GM23338 (cell line): ENCODE measurements at regions not wholly inside any gene's neighbourhood (a gene's known extent, or its start where the extent isn't known, plus 50 kb on each side); places are given as distances from the start of the nearest gene placed in this dataset.

Source experiments
- ATAC-seq: fragments of 200-7000 bp; cut with Tn5 transposase; 3 replicates; pipeline ENCODE4 v1.9.1; 2020
- DNase-seq: peaks from one replicate; pipeline ENCODE4 v3.0.0-alpha.2; 2015; ENCODE audit warnings: low spot score
- H2AFZ ChIP-seq: fragments of 200-600 bp; sonication (generic); 2 replicates; pipeline ENCODE4 v1.8.0; 2016; ENCODE audit warnings: antibody characterized with exemption, mild to moderate bottlenecking, moderate library complexity
- H3F3A ChIP-seq: fragments of 200-600 bp; sonication (generic); replicated peaks from 2 replicates; pipeline ENCODE4 v1.8.0; 2017; ENCODE audit warnings: antibody characterized with exemption, mixed run types, low read depth
- H3K27ac ChIP-seq: fragments of 200-600 bp; sonication (generic); 2 replicates; pipeline ENCODE4 v1.6.1; 2016; ENCODE audit warnings: low read depth
- H3K27me3 ChIP-seq: fragments of 200-600 bp; sonication (generic); 2 replicates; pipeline ENCODE4 v1.8.0; 2016; ENCODE audit warnings: mild to moderate bottlenecking, mixed run types, moderate library complexity; ENCODE audit not compliant: insufficient read depth
- H3K36me3 ChIP-seq: fragments of 200-600 bp; sonication (generic); 2 replicates; pipeline ENCODE4 v1.8.0; 2016; ENCODE audit warnings: mild to moderate bottlenecking; ENCODE audit not compliant: insufficient read depth
- H3K4me1 ChIP-seq: fragments of 200-600 bp; sonication (generic); 2 replicates; pipeline ENCODE4 v1.8.0; 2016; ENCODE audit warnings: mild to moderate bottlenecking, moderate library complexity; ENCODE audit not compliant: insufficient read depth
- H3K4me2 ChIP-seq: fragments of 200-600 bp; sonication (generic); 2 replicates; pipeline ENCODE4 v1.7.1; 2017; ENCODE audit warnings: mixed run types
- H3K4me3 ChIP-seq: fragments of 200-600 bp; sonication (generic); 2 replicates; pipeline ENCODE4 v1.6.1; 2016; ENCODE audit warnings: mixed run types
- H3K79me2 ChIP-seq: fragments of 200-600 bp; sonication (generic); replicated peaks from 2 replicates; pipeline ENCODE4 v1.8.0; 2017; ENCODE audit warnings: mild to moderate bottlenecking; ENCODE audit not compliant: insufficient read depth
- H3K9me2 ChIP-seq: fragments of 200-600 bp; sonication (generic); 2 replicates; pipeline ENCODE4 v1.8.0; 2017; ENCODE audit not compliant: insufficient read depth
- H4K20me1 ChIP-seq: fragments of 200-600 bp; sonication (generic); replicated peaks from 2 replicates; pipeline ENCODE4 v1.8.0; 2017; ENCODE audit warnings: mild to moderate bottlenecking; ENCODE audit not compliant: insufficient read depth
- H3K27ac Mint-ChIP-seq: 2 replicates; pipeline ENCODE4 v1.8.0; 2020; ENCODE audit warnings: inconsistent platforms, mild to moderate bottlenecking, moderate library complexity, mixed read lengths
- H3K27me3 Mint-ChIP-seq: 3 replicates; pipeline ENCODE4 v1.8.0; 2022; ENCODE audit warnings: low read depth, mild to moderate bottlenecking, moderate library complexity, mixed read lengths, inconsistent platforms; ENCODE audit not compliant: insufficient read depth, poor library complexity
- H3K36me3 Mint-ChIP-seq: 3 replicates; pipeline ENCODE4 v1.8.0; 2021; ENCODE audit warnings: low read depth, mild to moderate bottlenecking, inconsistent platforms, moderate library complexity, mixed read lengths
- H3K4me1 Mint-ChIP-seq: 3 replicates; pipeline ENCODE4 v1.8.0; 2020; ENCODE audit warnings: mild to moderate bottlenecking, inconsistent platforms, mixed read lengths
- H3K4me3 Mint-ChIP-seq: 3 replicates; pipeline ENCODE4 v1.8.0; 2021; ENCODE audit warnings: moderate library complexity, mild to moderate bottlenecking, inconsistent platforms, mixed read lengths
- H3K9me3 Mint-ChIP-seq: 3 replicates; pipeline ENCODE4 v1.8.0; 2020; ENCODE audit warnings: moderate library complexity, mild to moderate bottlenecking, inconsistent platforms, mixed read lengths
- CREB1 ChIP-seq: fragments of 250-450 bp; sonication (Bioruptor Pico); IDR thresholded peaks from 2 replicates; pipeline ENCODE4 v1.5.0; 2020; ENCODE audit warnings: low read depth, mild to moderate bottlenecking, moderate library complexity
- CTCF ChIP-seq, 2 experiments: fragments of 200-600 bp in 1 of 2; sonication (generic) in 1 of 2; conservative IDR thresholded peaks; 2 replicates each; pipeline versions ENCODE4 v1.5.1 to v1.6.1; 2016 to 2017; ENCODE audit warnings: antibody characterized with exemption in 2 of 2, low read depth in 2 of 2, mild to moderate bottlenecking in 2 of 2, moderate library complexity in 1 of 2
- EZH2 ChIP-seq: fragments of 200-600 bp; sonication (generic); IDR thresholded peaks from one replicate; pipeline ENCODE4 v1.8.0; 2017; ENCODE audit warnings: antibody characterized with exemption, mild to moderate bottlenecking, low read depth; ENCODE audit not compliant: unreplicated experiment
- EZH2phosphoT487 ChIP-seq: fragments of 200-600 bp; sonication (generic); IDR thresholded peaks from one replicate; pipeline ENCODE4 v1.8.1; 2018; ENCODE audit warnings: antibody characterized with exemption; ENCODE audit not compliant: unreplicated experiment
- NANOG ChIP-seq: IDR thresholded peaks from 2 replicates; pipeline ENCODE4 v1.6.1; 2016; ENCODE audit warnings: antibody characterized with exemption, borderline replicate concordance
- POLR2AphosphoS5 ChIP-seq: IDR thresholded peaks from 2 replicates; pipeline ENCODE4 v1.6.1; 2016; ENCODE audit warnings: antibody characterized with exemption, low read depth
- REST ChIP-seq: IDR thresholded peaks from one replicate; pipeline ENCODE4 v1.6.1; 2018; ENCODE audit warnings: antibody characterized with exemption; ENCODE audit not compliant: unreplicated experiment
- TF ChIP-seq, protein P1 (sequence below): fragments of 250-450 bp; sonication (Bioruptor Pico); IDR thresholded peaks from 2 replicates; pipeline ENCODE4 v1.5.0; 2020; ENCODE audit warnings: mild to moderate bottlenecking, moderate library complexity
- TF ChIP-seq, protein P2 (sequence below): IDR thresholded peaks from 2 replicates; pipeline ENCODE4 v1.6.1; 2016; ENCODE audit warnings: antibody characterized with exemption

DNA sequence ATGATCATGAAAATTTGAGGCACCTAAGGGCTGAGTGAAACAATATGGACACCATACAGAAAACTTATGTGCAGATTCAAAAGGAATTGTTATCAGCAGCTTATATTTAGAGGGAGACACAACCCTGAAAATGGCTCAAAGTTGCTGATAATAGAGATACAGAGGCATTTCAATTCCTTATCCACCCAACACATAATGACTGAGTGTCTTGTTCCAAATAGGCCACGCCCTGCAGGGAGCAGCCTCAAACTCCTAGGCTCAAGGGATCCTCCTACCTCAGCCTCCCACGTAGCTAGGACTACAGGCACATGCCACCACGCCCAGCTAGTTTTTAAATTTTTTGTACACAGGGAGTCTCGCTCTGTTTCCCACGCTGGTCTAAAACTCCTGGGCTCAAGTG, 79.0 kb downstream of the LBH start:
- ATAC-seq, result no peak
- H3K27ac Mint-ChIP-seq, result no peak overlapping the region
- Histone ChIP-seq H3K36me3 (no peaks in the 10 kb centered on the region), H3K4me2 (no peak overlapping the region), H3K9me2 (0 out of 2 replicates have a peak, but pooled peaks cover 3% of the 10 kb centered on the region), H3K27ac (no peak overlapping the region), H3K27me3 (no peaks in the 10 kb centered on the region), H3F3A (no peaks in the 10 kb centered on the region), H4K20me1 (no peaks in the 10 kb centered on the region), H3K79me2 (no peaks in the 10 kb centered on the region), H2AFZ (no peak overlapping the region), H3K4me3 (no peak overlapping the region), H3K4me1 (no peaks in the 10 kb centered on the region)
- no peaks in the 10 kb centered on the region; the same call in 2 of the 3 replicates for H3K4me1 Mint-ChIP-seq
- no peaks in the 10 kb centered on the region for H3K27me3 Mint-ChIP-seq
- H3K9me3 Mint-ChIP-seq, result no peaks in the 10 kb centered on the region
- no peak for TF ChIP-seq CTCF (conservative IDR thresholded peaks at IDR 0.05; ENCODE audit: low read depth in 2 of 2)
- TF ChIP-seq CREB1 (CRISPR knock-in tag), result no peak
- no peak for TF ChIP-seq NANOG
- no peak for TF ChIP-seq POLR2AphosphoS5
- no peak for TF ChIP-seq EZH2phosphoT487
- TF ChIP-seq EZH2, result no peak
- no peak for DNase-seq
- H3K36me3 Mint-ChIP-seq, result no peaks in the 10 kb centered on the region
- H3K4me3 Mint-ChIP-seq, result no peak overlapping the region

DNA sequence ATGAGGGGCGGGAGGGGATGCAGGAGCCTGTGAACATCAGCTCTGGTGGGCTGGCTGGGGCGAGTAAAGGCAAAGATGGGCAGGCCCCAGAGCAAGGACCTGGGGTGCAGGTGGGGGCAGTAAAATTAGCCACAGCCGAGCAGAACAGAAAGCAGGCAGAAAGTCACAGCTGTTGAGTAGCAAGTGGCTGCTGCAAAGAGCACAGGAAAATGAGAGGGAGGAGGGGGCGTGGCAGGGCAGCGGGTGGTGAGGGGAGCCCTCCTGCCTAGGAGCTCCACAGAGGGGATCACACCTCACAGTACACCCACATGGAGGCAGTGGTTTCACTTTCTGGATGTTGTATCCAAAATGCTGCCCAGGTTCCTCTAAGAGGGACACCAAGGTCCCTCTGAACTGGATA, 79.6 kb downstream of the LBH start:
- DNase-seq, result no peak
- 0 out of 2 replicates have a peak, but pooled peaks cover 3% of the 10 kb centered on the region for H3K9me2 ChIP-seq
- H3K27me3 ChIP-seq, result no peaks in the 10 kb centered on the region
- no peaks in the 10 kb centered on the region for H4K20me1 ChIP-seq
- H2AFZ ChIP-seq, result 0 out of 2 replicates have a peak overlapping the region, but pooled peaks have one; percentile 23
- no peaks in the 10 kb centered on the region for H3K36me3 ChIP-seq
- H3K27ac ChIP-seq, result no peak overlapping the region
- H3K4me3 ChIP-seq, result no peak overlapping the region
- Mint-ChIP-seq H3K27ac (no peak overlapping the region), H3K9me3 (no peaks in the 10 kb centered on the region), H3K4me3 (no peak overlapping the region), H3K4me1 (no peaks in the 10 kb centered on the region; the same call in 2 of the 3 replicates), H3K27me3 (no peaks in the 10 kb centered on the region), H3K36me3 (no peaks in the 10 kb centered on the region)
- no peaks in the 10 kb centered on the region for H3K4me1 ChIP-seq
- ATAC-seq, result peak; percentile 48; the same call in 1 of the 3 replicates
- H3F3A ChIP-seq, result no peaks in the 10 kb centered on the region
- H3K79me2 ChIP-seq, result no peaks in the 10 kb centered on the region
- H3K4me2 ChIP-seq, result no peak overlapping the region
- no peak for TF ChIP-seq EZH2phosphoT487
- TF ChIP-seq, protein P1, sequence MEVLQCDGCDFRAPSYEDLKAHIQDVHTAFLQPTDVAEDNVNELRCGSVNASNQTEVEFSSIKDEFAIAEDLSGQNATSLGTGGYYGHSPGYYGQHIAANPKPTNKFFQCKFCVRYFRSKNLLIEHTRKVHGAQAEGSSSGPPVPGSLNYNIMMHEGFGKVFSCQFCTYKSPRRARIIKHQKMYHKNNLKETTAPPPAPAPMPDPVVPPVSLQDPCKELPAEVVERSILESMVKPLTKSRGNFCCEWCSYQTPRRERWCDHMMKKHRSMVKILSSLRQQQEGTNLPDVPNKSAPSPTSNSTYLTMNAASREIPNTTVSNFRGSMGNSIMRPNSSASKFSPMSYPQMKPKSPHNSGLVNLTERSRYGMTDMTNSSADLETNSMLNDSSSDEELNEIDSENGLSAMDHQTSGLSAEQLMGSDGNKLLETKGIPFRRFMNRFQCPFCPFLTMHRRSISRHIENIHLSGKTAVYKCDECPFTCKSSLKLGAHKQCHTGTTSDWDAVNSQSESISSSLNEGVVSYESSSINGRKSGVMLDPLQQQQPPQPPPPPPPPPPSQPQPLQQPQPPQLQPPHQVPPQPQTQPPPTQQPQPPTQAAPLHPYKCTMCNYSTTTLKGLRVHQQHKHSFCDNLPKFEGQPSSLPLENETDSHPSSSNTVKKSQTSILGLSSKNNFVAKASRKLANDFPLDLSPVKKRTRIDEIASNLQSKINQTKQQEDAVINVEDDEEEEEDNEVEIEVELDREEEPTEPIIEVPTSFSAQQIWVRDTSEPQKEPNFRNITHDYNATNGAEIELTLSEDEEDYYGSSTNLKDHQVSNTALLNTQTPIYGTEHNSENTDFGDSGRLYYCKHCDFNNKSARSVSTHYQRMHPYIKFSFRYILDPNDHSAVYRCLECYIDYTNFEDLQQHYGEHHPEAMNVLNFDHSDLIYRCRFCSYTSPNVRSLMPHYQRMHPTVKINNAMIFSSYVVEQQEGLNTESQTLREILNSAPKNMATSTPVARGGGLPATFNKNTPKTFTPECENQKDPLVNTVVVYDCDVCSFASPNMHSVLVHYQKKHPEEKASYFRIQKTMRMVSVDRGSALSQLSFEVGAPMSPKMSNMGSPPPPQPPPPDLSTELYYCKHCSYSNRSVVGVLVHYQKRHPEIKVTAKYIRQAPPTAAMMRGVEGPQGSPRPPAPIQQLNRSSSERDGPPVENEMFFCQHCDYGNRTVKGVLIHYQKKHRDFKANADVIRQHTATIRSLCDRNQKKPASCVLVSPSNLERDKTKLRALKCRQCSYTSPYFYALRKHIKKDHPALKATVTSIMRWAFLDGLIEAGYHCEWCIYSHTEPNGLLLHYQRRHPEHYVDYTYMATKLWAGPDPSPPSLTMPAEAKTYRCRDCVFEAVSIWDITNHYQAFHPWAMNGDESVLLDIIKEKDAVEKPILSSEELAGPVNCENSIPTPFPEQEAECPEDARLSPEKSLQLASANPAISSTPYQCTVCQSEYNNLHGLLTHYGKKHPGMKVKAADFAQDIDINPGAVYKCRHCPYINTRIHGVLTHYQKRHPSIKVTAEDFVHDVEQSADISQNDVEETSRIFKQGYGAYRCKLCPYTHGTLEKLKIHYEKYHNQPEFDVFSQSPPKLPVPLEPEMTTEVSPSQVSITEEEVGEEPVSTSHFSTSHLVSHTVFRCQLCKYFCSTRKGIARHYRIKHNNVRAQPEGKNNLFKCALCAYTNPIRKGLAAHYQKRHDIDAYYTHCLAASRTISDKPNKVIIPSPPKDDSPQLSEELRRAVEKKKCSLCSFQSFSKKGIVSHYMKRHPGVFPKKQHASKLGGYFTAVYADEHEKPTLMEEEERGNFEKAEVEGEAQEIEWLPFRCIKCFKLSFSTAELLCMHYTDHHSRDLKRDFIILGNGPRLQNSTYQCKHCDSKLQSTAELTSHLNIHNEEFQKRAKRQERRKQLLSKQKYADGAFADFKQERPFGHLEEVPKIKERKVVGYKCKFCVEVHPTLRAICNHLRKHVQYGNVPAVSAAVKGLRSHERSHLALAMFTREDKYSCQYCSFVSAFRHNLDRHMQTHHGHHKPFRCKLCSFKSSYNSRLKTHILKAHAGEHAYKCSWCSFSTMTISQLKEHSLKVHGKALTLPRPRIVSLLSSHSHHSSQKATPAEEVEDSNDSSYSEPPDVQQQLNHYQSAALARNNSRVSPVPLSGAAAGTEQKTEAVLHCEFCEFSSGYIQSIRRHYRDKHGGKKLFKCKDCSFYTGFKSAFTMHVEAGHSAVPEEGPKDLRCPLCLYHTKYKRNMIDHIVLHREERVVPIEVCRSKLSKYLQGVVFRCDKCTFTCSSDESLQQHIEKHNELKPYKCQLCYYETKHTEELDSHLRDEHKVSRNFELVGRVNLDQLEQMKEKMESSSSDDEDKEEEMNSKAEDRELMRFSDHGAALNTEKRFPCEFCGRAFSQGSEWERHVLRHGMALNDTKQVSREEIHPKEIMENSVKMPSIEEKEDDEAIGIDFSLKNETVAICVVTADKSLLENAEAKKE (CRISPR knock-in tag), result no peak
- TF ChIP-seq, protein P2, sequence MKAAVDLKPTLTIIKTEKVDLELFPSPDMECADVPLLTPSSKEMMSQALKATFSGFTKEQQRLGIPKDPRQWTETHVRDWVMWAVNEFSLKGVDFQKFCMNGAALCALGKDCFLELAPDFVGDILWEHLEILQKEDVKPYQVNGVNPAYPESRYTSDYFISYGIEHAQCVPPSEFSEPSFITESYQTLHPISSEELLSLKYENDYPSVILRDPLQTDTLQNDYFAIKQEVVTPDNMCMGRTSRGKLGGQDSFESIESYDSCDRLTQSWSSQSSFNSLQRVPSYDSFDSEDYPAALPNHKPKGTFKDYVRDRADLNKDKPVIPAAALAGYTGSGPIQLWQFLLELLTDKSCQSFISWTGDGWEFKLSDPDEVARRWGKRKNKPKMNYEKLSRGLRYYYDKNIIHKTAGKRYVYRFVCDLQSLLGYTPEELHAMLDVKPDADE, result no peak
- TF ChIP-seq POLR2AphosphoS5, result no peak
- TF ChIP-seq EZH2, result no peak
- TF ChIP-seq REST, result no peak
